ENCODE measurements at regions not wholly inside any gene's neighbourhood (a gene's known extent, or its start where the extent isn't known, plus 50 kb on each side); places are given as distances from the start of the nearest gene placed in this dataset.
"Not testable (repeated sequence)": the region's sequence is repeated elsewhere in the genome, so short reads cannot be mapped to it uniquely, and the experiment has no call there.

DNA sequence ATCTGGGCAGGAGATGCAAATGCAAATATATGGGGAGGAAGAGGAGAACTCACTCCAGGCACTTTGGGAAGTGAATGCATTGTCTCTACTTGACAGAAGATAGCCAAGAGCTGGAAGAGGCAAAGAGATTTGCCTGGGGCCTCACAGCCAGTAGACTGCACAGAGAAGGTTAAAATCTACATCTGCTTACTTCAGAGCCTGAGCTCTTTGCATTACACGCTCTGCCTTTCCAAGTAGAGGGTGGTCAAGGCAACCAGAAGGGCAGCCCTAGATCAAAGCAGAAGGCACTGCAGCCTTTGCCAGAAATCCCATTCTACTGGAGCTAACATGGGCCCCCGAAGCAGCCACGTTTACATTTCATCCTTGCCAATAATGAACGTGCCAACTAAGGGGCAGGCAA is 407.2 kb upstream of the CCL2 start:
- DNase-seq (ENCODE audit: low read depth) = no peak

DNA sequence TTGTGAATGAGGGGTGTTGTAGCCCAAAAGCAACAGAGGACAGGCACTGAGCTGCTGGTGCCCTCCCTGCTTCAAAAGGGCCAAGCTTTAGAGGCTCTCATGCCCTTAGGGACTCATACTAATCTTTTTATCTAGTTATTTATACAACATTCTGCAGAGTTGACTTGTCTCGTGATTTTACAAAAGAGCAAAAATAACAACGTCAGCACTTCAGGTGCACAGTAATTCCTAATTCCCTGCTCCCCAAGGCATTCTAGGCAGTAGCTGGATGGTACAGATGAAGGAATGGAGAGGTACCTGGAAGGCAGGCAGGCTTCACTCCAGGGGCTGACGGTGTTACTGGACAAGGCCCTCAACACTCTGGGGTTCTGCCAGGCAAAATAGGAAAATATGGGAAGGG is 406.7 kb upstream of the CCL2 start:
- DNase-seq (ENCODE audit: low read depth) = no peak

GRCh38 chr17:33854596-33854995 is 400.5 kb upstream of the CCL2 start:
- no peak for DNase-seq (ENCODE audit: low read depth)

GRCh38 chr17:33858121-33858520 is 397.0 kb upstream of the CCL2 start:
- no peak for DNase-seq (ENCODE audit: low read depth)

DNA sequence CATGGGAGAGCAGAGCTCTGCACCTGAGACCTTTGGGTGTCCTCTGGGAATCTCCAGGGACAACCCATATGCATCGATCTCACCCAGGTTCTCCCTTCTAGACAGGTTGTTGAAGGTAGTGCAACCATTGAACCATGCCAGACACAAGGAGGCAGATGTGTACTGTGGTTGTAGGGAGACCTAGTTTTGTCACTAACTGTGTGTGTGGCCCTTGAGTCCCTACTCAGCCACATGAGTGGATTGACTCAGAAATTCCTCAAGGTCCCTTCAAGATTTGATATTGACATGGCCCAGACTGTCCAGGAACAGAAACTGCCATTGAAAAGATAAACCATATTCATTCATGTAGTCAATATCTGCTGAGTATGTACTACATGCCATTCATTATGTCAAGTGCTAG is 396.4 kb upstream of the CCL2 start:
- no peak for DNase-seq (ENCODE audit: low read depth)

GRCh38 chr17:33862772-33863602 is 392.1 kb upstream of the CCL2 start:
- no peak for DNase-seq (ENCODE audit: low read depth)

- DNase-seq (ENCODE audit: low read depth) = no peak
Measured at GRCh38 chr17:33864758-33865229, 390.3 kb upstream of the CCL2 start.

- DNase-seq (ENCODE audit: low read depth) = no peak
Measured at GRCh38 chr17:33868899-33869298, 386.2 kb upstream of the CCL2 start.

- no peak for DNase-seq (ENCODE audit: low read depth)
Measured at GRCh38 chr17:33870936-33871335, 384.1 kb upstream of the CCL2 start.

DNA sequence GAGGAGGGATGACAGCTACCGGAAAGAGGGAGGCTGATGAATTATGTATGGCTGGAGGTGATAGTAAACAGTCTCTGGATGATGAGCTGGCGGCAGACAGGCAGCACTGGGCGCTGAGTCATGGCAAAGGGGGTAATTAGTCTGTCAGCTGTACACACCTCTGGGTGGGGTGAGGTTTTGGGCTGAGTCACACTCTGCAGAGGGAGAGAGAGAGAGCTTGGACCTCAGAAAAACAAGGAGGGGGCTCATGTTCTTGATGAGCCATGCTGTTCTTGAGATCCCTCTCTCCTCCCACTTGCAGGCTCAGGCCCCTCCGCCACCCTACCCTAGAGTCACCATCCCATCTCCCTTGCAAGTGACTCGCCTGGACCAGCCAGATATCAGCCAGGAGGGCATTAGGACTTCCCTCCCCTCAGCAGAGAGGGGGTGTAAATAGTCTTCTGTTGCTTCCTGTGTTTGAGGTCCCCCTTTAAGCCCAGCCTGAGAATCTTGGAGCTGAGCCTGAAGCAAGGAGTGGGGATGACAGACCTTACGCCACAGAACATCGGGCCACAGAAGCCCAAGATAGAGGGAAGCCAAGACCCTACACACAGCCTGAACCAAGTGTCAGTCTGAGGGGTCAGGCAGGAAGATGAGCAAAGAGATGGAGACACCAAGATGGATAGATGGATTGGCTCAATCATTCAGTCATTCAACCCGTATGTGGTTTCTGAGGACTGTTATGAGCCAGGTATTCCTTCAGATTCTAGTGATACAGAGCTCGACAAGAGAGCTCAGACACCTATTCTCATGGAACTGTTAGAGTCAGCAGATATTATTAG is 383.2 kb upstream of the CCL2 start:
- no peak for DNase-seq (ENCODE audit: low read depth)

- DNase-seq (ENCODE audit: low read depth) = no peak
Measured at GRCh38 chr17:33873201-33873617, 381.9 kb upstream of the CCL2 start.

DNA sequence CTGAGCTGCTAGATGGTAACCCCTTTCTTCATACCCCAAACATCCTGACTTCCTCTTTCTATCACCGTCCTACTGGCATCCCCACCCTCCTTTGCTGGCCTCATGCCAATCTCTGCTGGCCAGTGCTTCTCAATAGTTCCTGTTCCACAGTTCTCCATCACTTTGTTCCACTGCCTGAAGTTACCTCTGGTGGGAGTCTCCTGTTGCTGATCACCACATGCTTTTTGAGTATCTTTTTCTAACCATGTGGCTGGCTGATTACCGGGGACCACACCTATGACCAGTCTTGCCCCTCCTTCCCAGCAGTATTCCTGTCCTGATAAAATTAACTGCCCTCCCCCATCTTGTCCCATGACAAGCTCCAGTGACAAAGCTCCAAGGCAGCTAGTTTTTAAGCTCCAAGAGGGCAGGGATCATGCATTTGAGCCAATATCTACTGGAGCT is 380.4 kb upstream of the CCL2 start:
- no peak for DNase-seq (ENCODE audit: low read depth)

- DNase-seq (ENCODE audit: low read depth) = no peak
Measured at GRCh38 chr17:33875973-33876372, 379.1 kb upstream of the CCL2 start.

DNA sequence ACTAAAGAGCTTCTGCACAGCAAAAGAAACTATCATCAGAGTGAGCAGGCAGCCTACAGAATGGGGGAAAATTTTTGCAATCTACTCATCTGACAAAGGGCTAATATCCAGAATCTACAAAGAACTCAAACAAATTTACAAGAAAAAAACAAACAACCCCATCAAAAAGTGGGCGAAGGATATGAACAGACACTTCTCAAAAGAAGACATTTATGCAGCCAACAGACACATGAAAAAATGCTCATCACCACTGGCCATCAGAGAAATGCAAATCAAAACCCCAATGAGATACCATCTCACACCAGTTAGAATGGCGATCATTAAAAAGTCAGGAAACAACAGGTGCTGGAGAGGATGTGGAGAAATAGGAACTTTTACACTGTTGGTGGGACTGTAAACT is 372.8 kb upstream of the CCL2 start:
- not testable (repeated sequence) for DNase-seq (ENCODE audit: low read depth)

DNA sequence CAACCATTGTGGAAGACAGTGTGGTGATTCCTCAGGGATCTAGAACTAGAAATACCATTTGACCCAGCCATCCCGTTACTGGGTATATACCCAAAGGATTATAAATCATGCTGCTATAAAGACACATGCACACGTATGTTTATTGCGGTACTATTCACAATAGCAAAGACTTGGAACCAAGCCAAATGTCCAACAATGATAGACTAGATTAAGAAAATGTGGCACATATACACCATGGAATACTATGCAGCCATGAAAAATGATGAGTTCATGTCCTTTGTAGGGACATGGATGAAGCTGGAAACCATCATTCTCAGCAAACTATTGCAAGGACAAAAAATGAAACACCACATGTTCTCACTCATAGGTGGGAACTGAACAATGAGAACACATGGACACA is 372.4 kb upstream of the CCL2 start:
- DNase-seq (ENCODE audit: low read depth) = not testable (repeated sequence)

- DNase-seq (ENCODE audit: low read depth) = no peak
Measured at GRCh38 chr17:33888455-33888854, 366.6 kb upstream of the CCL2 start.

DNA sequence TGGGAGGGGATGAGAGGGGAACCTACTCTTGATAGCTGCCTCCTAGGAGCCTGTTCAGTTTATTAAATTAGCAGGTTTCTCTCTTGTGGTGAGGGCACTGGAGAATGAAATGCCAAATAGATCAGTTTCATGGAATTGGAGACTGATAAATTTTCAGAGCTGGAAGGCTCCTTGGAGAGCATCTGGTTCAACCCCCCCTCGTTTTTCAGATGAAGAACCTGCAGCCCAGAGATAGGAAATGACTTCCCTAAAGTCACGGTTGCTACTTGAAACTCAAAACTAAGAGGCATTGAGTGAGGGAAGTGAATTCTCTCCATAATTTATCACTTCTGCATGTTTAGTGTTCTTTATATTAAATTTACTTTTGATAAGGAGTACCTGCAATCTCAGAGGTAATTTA is 366.0 kb upstream of the CCL2 start:
- DNase-seq (ENCODE audit: low read depth) = no peak

GRCh38 chr17:33889766-33890165 is 365.3 kb upstream of the CCL2 start:
- DNase-seq (ENCODE audit: low read depth) = no peak

DNA sequence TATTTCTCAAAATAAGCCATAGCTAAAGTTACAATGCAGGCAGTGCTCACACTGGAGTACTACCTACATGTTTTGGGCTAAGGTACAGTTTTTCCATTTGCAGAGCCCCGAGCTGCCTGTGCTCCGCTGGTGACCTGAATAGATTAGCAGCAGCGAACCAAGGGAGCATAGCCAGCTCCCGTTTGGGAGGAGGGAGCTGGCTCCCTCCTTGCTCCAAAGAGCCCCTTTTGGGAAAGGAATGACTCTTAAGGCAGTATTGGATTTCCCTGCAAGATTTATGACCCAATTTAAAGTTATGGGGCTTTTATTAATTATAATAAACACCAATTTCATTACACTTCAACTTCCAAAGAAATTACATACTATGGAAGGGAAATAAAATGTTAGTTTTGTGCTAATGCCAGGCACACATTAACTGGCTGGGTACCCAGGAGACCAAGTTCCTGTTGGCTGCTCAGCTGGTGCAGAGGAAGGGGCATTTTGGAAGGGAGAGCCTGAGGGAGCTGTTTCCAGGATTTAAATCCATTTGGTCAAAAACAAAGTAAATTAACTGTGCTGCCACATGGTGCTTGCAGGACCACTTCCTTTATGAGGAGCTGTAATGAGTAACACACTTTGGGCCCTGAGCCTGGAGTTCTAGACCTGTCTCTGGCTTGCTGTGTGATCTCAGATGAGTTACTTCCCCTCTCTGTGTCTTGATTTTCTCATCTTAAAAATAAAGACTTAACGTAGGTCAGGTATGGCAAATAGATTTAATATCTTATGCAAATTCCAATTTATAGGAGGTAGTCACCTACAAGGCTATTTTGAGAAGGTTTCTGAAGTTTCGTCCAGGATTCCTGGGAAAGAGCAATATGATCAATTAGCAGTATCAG is 362.1 kb upstream of the CCL2 start:
- DNase-seq (ENCODE audit: low read depth) = no peak

DNA sequence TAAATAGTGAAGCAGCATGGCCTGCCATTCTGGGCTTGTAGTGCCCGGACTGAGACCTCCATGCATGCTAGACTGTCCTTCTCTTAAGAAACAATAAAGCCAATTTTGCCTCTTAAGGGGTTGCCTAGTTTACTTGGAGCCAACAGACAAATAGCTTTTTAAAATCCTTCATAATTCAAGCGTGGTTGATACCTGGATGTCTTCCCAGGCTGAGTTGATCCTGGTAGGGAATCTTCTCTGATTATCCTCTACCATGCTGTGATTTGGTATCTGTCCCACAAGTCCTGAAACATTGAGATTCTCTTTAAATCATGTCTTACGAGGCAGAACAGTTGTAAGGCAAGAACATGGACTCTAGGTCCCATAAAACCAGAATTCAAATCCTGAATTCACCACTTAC is 359.6 kb upstream of the CCL2 start:
- DNase-seq (ENCODE audit: low read depth) = no peak

DNA sequence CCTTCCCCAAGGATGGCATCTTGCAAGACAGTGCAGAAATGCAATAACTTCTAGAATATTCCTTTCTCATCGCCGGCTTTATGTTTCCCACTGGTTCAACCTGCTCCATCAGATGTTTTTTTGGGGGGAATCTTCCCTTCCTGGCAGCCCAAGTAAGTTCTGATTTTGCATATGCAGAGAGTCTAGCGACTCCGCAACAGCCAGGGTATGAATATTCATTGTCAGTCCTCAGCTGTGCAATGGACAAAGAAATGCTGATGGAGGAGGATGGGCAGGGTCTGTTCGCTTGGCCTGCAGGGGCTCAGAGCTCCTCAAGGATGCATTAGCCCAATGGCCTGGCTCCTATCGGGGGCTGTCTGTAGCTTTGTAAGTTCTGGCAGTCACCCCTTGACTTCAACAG is 358.8 kb upstream of the CCL2 start:
- DNase-seq (ENCODE audit: low read depth) = no peak

DNA sequence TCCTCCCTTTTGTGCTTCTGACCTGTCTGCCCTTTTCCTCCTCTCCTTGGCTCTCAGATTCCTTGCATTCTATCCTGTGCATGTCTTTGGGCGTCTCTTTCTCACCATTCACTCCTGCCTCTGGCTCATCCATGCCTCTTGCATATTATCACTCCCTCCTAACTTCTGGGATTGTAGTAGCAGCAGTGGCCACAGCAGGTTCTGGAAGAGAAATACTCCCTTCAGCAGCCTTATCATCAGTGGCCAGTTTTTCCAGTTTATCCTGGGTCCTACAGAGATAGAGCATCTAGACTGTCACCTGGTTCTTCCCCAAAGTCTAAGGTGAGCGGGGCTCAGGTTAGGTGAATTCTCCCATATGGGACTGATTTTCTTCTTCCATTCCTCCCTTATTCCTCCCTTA is 354.0 kb upstream of the CCL2 start:
- DNase-seq (ENCODE audit: low read depth) = no peak
